HepG2 (cell line): ENCODE measurements at regions not wholly inside any gene's neighbourhood (a gene's known extent, or its start where the extent isn't known, plus 50 kb on each side); places are given as distances from the start of the nearest gene placed in this dataset.

Experiments used
- BRCA1 ChIP-seq: sonication (generic); formaldehyde crosslinking; IDR thresholded peaks from 2 replicates; pipeline ENCODE4 v1.4.0; 2020; ENCODE audit warnings: missing genetic modification reagents
- EHMT2 ChIP-seq: fragments of 200-600 bp; sonication (generic); IDR thresholded peaks from 2 replicates; pipeline ENCODE4 v1.7.0; 2017; ENCODE audit warnings: antibody characterized with exemption, low read depth, low read length, borderline replicate concordance
- FOXK1 ChIP-seq: sonication (generic); formaldehyde crosslinking; IDR thresholded peaks from 2 replicates; pipeline ENCODE4 v1.4.0; 2020; ENCODE audit warnings: low read depth, missing genetic modification reagents, borderline replicate concordance
- IKZF1 ChIP-seq: fragments of 450-650 bp; IDR thresholded peaks from 2 replicates; pipeline ENCODE4 v1.7.1; 2016
- MAFK ChIP-seq, 2 experiments: IDR thresholded peaks in 1 of 2; conservative IDR thresholded peaks in 1 of 2; 2 replicates each; pipeline ENCODE4 v1.6.1; 2011; ENCODE audit warnings: improper control_type of control experiment in 2 of 2, low read length in 2 of 2
- NR1H2 ChIP-seq: sonication (generic); formaldehyde crosslinking; IDR thresholded peaks from 2 replicates; pipeline ENCODE4 v1.8.1; 2022; ENCODE audit warnings: low read depth, missing genetic modification reagents, borderline replicate concordance
- PAWR ChIP-seq: sonication (generic); formaldehyde crosslinking; IDR thresholded peaks from 2 replicates; pipeline ENCODE4 v1.4.0; 2020; ENCODE audit warnings: missing genetic modification reagents, mild to moderate bottlenecking, borderline replicate concordance
- POLR2A ChIP-seq, 2 experiments: IDR thresholded peaks; 2 replicates each; pipeline ENCODE4 v1.6.1; 2011; ENCODE audit warnings: low read depth in 2 of 2, low read length in 2 of 2, mild to moderate bottlenecking in 1 of 2, moderate library complexity in 1 of 2; ENCODE audit not compliant: insufficient read depth in 1 of 2
- POLR2AphosphoS5 ChIP-seq: IDR thresholded peaks from 2 replicates; pipeline ENCODE4 v1.6.1; 2012; ENCODE audit warnings: low read depth, low read length
- SIN3A ChIP-seq: IDR thresholded peaks from 2 replicates; pipeline ENCODE4 v1.6.1; 2011; ENCODE audit warnings: low read depth, mild to moderate bottlenecking, control low read depth, low read length, borderline replicate concordance
- ZNF746 ChIP-seq: sonication (generic); formaldehyde crosslinking; IDR thresholded peaks from 2 replicates; pipeline ENCODE4 v1.8.0; 2022; ENCODE audit warnings: mild to moderate bottlenecking, missing genetic modification reagents
- TF ChIP-seq, protein P1 (sequence below): sonication (generic); formaldehyde crosslinking; IDR thresholded peaks from 2 replicates; pipeline ENCODE4 v1.4.0; 2020; ENCODE audit warnings: missing genetic modification reagents, borderline replicate concordance
- TF ChIP-seq, protein P2 (sequence below), 2 experiments: IDR thresholded peaks; 2 replicates each; pipeline ENCODE4 v1.6.1; 2011 to 2012; ENCODE audit warnings: low read length in 2 of 2, borderline replicate concordance in 1 of 2, low read depth in 1 of 2, mild to moderate bottlenecking in 1 of 2, moderate library complexity in 1 of 2

DNA sequence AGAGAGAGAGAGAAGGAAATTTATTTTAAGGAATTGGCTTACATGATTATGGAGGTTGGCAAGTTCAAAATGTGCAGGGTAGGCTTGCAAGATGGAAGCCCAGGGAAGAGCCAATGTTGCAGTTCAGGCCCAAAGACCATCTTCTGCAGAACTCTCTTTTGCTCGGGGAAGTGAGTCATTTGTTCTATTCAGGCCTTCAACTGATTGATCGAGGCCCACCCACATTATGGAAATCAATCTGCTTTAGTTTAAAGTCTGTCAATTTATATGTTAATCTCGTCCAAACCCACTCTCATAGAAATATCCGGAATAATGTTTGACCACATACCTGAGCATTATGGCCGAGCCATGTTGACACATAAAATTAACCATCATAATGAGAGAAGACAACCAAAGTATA, 113.3 kb upstream of the CXCL12 start:
- TF ChIP-seq SIN3A, result no peak
- TF ChIP-seq IKZF1, result no peak
- TF ChIP-seq POLR2AphosphoS5, result no peak
- no peak for TF ChIP-seq FOXK1 (CRISPR knock-in tag)
- TF ChIP-seq POLR2A (IDR thresholded peaks at IDR 0.05; ENCODE audit: insufficient read depth in 1 of 2, low read depth in 2 of 2, low read length in 2 of 2), result no peak
- TF ChIP-seq NR1H2 (CRISPR knock-in tag), result no peak
- TF ChIP-seq MAFK (conservative IDR thresholded peaks at IDR 0.05 in 1 of 2, IDR thresholded peaks at IDR 0.05 in 1 of 2; ENCODE audit: low read length in 2 of 2), result no peak
- no peak for TF ChIP-seq ZNF746 (CRISPR knock-in tag)
- TF ChIP-seq PAWR (CRISPR knock-in tag), result no peak
- TF ChIP-seq EHMT2, result no peak
- TF ChIP-seq, protein P1, sequence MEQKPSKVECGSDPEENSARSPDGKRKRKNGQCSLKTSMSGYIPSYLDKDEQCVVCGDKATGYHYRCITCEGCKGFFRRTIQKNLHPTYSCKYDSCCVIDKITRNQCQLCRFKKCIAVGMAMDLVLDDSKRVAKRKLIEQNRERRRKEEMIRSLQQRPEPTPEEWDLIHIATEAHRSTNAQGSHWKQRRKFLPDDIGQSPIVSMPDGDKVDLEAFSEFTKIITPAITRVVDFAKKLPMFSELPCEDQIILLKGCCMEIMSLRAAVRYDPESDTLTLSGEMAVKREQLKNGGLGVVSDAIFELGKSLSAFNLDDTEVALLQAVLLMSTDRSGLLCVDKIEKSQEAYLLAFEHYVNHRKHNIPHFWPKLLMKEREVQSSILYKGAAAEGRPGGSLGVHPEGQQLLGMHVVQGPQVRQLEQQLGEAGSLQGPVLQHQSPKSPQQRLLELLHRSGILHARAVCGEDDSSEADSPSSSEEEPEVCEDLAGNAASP (CRISPR knock-in tag), result no peak
- no peak for TF ChIP-seq BRCA1
- TF ChIP-seq, protein P2, sequence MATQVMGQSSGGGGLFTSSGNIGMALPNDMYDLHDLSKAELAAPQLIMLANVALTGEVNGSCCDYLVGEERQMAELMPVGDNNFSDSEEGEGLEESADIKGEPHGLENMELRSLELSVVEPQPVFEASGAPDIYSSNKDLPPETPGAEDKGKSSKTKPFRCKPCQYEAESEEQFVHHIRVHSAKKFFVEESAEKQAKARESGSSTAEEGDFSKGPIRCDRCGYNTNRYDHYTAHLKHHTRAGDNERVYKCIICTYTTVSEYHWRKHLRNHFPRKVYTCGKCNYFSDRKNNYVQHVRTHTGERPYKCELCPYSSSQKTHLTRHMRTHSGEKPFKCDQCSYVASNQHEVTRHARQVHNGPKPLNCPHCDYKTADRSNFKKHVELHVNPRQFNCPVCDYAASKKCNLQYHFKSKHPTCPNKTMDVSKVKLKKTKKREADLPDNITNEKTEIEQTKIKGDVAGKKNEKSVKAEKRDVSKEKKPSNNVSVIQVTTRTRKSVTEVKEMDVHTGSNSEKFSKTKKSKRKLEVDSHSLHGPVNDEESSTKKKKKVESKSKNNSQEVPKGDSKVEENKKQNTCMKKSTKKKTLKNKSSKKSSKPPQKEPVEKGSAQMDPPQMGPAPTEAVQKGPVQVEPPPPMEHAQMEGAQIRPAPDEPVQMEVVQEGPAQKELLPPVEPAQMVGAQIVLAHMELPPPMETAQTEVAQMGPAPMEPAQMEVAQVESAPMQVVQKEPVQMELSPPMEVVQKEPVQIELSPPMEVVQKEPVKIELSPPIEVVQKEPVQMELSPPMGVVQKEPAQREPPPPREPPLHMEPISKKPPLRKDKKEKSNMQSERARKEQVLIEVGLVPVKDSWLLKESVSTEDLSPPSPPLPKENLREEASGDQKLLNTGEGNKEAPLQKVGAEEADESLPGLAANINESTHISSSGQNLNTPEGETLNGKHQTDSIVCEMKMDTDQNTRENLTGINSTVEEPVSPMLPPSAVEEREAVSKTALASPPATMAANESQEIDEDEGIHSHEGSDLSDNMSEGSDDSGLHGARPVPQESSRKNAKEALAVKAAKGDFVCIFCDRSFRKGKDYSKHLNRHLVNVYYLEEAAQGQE (IDR thresholded peaks at IDR 0.05; ENCODE audit: borderline replicate concordance in 1 of 2, low read depth in 1 of 2, low read length in 2 of 2), result no peak
